GM18498 (cell line): ENCODE measurements at regions not wholly inside any gene's neighbourhood (a gene's known extent, or its start where the extent isn't known, plus 50 kb on each side); places are given as distances from the start of the nearest gene placed in this dataset.
A peak's percentile ranks its signal among the peaks of the same experiment; 100 is the strongest.

ENCODE experiments used
- ATAC-seq: cut with Tn5 transposase; IDR thresholded peaks from one replicate; pipeline ENCODE4 v1.9.1; 2021; ENCODE audit warnings: mild to moderate bottlenecking, moderate library complexity; ENCODE audit not compliant: unreplicated experiment

DNA sequence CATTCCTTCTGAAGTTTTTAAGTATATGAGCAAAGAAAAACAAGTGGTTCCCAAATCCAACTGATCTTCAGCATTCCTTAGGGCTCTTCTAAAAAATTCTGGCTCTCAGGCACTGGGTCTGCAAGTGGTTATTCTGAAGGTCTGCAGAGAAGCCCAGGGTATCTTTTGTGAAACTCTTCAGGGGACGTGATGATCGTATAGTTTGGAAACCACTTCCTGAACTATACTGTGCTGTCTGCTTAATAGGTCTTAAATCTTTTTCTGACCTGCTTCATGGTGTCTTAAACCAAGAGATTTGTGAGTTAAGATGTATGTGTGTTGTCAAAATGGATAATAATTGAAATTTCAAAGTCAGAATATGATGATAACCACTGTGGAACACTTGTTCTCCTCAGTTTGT is 115.5 kb downstream of the LHX9 start:
- no peak for ATAC-seq

DNA sequence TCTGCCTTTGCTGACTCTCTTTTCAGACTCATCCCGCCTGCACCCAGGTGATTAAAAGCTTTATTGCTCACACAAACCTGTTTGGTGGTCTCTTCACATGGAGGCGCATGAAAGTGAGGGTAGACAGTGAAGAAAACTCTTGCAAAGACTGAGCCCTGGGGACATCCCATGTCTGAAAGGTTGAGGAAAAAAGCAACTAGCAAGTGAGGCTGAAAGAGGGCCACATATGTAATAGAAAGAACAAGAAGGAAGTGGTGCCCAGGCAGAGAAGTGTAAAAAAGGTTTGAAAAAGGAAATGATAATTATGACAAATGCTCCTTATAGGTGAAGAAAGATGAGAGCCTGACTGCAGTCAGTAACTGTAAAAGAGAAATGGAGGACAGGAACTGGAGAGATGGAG is 115.9 kb upstream of the NEK7 start:
- ATAC-seq: no peak

DNA sequence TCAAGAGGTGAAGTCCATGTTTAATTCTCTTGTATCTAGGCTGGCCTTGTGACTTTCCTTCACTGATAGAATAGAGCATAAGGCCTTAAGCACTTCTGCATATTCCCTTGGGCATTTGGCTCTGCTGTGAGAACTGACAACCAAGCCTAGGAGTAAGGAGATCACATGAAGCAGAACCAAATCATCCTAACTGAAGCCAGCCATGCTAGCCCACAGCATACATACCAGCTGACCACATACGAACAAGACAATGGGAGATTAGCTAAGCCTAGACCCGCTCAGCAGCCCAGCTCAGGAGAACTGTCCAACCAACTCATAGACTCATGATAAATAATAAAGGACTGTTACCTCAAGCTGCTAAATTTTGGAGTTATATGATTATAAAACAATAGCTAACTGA is 114.6 kb upstream of the NEK7 start:
- ATAC-seq: no peak

DNA sequence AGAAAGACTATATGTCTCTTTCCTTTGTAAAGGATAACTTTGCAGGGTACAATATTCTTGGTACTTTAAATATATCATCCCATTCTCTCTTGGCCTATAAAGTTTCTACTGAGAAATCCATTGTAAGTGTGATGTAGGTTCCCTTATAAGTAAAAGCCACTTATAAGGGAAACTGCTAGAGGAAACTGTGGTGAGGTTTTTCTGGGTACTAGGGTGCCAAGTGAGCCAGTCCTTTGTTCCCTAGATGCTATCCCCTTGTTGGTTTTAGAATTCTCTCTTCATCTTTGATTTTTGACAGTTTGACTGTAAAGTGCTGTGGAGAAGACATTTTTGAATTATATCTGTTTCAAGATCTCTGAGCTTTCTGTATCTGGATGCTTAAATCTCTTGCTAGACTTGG is 108.9 kb upstream of the NEK7 start:
- no peak for ATAC-seq

DNA sequence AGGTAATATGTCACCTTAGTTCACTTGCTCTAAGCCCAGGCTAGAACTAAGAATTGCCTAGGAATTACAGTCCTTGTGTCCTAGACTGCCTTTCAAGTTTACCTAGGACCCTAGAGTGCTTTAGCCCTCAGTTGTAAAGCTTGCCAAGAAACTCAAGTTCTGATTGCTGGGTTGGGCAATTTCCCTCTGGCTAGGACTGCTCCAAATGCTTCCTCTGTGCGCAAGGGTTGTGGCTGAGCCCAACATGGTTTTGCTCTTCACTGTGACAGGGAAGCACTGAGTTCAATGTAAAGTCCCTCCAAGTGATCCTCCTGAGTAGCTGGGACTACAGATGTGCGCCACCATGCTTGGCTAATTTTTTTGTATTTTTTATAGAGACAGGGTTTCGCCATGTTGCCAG is 102.3 kb upstream of the NEK7 start:
- ATAC-seq: no peak

DNA sequence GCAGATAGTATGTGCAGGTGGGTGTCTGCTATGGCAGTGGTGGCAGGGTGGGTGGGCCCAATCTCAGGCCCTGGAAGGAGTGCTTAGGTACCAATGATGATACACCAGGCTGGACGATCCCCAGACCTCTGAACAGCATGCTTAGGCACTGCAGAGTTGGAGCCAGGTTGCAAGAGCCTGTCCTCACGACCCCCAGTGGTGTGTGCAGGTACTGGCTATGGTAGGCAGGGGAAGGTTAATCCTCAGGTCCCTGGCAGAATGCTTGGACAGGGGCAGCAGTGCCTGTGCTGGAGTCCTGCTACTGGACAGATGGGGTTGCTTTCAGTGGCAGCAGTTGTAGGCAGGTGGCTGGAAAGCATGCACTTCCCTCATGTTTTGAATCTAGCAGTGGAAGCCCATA is 100.5 kb upstream of the NEK7 start:
- peak; percentile 65 for ATAC-seq

DNA sequence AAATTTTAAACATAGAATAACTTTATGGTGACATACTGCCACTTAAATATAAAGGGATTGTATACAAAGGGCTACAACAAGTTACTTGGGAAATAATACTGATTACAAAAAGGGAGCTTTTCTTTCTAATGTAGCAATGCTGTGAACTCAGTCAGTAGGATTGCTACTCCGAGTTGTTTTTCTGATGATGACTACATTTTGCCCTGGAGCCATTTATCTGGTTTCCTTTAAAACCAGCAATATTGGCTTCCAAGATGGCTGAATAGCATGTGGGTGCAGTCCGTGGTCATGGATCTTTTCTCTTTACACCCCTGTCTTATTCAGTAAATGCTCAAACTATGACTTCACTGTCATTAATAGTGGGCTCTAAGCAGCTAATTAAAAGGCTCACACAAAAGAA is 92.6 kb upstream of the NEK7 start:
- ATAC-seq: no peak

DNA sequence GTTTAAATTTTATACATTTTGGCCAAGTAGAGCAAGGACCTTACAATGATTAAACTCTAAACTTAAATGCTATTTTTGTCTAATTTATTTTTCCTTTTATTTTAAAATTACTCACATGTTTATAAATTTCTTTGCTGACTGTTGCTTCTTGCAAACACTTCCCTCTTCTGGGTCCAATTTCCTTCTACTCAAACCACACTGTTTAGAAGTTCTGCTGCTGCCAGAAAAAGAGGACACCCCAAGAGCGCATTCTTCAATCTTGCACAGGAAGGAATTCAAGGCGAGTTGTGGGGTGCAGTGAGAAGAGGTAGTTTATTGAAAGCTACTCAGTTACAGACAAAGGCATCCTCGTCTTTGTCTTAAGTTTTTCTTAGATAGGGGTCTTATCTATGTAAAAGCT is 88.5 kb upstream of the NEK7 start:
- no peak for ATAC-seq

DNA sequence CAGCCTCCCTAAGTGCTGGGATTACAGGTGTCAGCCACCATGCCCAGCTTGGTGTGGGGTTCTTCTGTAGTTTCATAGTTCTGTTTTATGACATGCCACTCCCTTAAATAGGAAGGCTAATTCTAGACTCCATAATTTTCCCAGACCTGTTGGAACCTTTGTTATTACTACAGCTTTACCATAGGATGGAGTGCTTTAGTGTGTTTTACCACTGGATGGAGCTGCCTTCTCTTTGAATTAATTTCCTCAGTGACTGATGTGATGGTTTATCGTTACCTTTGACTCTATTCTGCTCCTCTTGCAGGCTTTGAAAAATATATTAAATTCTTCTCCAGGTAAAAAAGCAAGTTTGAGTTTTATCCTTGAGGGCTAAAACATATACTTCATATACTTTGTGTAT is 84.6 kb upstream of the NEK7 start:
- ATAC-seq: no peak

DNA sequence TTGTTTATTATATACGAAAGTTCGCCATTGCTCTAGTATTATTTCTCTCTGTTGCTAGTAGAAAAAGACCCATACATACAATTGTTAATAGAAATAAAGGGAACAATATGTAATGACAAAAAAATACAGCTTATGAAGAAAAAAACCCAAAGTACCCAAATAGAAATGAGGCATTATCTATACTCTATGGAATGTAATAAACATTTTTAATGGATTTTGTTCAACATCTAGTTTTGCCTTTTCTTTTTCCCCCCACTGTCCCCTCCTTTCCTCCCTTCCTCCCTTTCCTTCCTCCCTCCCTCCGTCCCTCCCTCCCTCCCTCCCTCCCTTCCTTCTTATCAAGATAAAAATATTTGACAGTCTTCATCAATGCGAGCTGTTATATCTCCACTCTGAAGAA is 81.5 kb upstream of the NEK7 start:
- ATAC-seq: no peak

DNA sequence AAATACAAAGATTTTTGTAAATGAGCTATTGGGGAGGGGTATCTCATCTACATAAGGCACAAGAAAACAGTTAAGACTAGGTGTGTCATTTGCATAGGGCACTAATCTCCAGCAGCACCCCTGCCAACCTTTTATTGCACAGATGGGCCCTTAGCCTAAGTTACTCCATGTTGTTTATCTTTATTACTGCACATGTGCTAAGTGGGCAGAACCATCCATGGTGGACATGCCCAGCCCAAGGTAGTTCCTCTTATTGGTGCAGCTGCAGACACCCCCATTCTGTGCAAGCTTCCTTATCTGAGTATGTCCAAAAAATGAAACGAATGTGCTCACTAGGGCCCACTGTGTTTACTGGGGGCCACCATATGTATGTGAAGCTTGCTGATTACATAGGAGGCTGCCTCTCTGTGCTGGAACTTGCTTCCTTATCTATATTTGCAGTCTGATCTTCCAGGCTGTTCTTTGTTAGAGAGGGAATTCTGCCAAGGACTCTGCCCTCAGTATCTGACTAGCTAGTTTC is 77.3 kb upstream of the NEK7 start:
- ATAC-seq: no peak

DNA sequence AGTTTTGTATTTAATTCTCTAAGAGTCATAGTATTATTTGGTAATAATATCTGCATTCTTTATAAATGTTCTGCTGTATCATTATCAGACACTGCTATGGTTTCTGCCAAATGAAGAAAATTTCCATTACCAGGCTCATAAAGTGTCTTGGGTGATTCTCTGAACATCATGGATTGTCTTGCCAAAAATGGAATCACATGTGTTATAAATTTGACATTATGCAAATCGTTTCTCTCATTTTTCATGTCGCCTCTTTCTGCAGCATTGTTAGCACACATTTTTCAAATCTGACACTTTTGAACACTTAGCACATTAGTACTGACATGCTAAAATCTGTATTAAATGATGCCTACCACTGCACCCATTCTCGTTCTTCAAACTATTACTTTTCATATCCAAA is 74.2 kb upstream of the NEK7 start:
- ATAC-seq: no peak

DNA sequence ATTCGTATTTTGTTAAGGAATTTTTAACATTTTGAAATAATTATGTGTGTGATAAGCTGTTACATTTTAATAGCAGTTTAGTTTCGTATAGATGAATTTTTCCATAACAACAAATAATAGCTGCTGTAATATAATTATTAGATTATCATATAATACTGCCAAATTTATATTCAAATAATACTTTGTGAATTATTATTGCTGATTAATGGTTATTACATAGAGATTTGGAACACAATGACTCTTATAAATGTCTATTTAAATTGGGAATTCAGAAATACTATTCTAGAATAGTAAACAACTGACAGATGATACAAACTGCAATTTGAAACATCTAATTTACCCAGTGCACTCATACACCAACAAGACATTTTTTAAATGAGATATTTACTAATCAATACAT is 73.2 kb upstream of the NEK7 start:
- no peak for ATAC-seq

DNA sequence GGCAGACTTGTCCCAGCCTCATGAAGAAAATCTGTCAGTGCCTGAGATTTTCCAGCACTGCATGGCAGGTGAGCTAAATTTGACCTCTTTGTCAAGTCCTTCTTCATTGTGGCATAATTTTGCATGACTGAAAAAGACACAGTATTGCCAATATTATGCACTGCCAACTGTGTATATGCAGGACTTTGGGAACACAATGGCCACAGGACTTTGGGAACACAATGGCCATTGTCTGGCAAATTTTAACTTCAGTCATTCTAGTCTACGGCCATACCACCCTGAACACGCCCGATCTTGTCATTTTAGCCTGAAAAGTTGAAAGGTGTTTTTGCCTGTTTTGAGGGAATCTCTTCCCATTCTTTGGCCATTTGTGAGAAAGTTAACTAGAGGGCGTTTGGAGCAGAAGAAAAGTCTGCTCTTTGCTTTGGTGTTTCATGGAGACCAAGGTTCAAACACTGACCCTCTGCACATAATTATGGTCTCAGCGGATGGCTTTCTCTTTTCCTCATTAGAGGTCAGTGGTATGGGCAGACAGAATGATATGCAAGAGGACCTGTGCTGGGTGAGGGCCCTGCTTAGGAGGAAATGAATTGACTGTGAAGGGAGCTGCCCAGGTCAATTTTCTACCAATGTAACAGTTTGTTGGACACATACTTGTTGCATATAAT is 72.4 kb upstream of the NEK7 start:
- no peak for ATAC-seq

DNA sequence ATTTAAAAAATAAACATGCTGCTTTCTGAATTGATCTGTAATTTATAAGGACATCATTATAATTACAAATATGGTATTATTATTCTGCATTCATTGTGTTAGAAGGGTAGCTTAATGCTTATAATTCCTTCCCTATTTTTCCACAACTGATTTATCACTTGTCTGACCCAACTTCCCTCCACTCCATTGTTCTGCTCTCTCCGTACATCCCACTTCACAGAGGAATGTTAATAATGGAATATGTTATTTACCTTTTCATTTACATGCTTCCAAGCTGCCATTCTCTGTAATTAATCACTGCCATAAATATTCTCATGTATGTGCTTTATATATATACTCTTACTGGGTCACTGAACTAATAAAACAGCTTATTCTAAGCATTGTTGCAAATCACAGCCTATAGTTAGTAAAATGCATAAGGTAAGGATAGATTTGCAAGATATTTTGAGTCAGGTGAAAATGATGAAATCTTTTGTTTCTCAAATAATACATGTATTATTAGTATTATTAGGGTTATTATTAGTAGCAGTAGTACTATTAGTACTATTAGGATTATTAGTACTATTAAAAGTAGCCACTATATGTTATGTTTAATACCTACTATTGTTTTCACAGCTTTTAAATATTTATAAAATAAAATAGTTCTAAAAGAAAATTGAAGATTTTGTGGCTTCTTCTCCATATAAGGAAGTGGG is 70.6 kb upstream of the NEK7 start:
- ATAC-seq: no peak

DNA sequence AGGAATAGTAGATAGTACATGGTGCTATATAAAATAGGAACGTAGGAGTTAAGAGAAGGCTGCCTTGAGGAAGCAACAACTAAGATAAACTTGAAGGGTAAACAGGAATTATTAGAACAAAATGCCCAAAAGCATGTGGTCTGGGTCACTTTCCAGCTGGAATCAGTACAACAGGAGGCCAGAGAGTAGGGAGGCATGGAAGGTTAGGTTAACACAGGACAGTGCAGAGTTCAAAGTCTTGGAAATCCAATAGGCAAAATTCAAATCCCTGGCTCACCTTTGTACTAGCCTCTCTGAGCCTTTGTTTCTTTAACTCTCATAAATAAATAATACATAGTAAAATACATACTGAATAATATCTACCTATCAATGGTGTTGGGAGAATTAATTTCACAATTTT is 69.0 kb upstream of the NEK7 start:
- ATAC-seq: no peak

DNA sequence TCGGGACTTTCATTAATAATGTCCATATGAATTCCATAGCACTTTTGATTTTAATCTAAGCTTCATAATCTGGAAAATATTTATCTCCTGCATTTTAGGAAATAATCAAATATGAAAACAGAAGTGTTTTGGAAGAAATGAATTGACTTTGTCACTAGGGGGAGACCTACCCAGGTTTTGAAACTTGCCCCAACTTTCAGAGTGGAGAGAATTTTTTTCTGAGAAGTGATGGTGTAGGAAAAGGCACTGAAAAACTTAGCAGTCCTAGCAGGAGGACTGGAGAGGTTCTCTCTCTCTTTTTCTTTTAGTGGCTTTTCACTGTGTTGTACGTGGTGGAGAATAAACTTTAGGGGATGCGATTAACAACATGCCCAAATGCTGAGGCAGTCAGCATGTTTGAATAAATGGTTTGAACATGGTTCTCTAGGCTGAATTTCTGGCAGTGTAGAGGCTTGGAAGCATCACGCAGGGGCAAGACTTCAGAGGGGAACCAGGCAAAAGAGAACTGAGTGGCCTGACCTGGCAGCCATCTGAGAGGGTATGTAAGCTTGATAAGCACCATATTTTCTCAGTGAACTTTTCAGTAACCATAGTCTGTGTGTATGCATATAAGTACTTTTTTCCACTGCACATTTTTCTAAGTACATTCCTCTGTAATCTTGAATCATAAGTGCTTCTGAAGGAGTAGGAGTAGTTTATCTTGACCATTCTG is 68.3 kb upstream of the NEK7 start:
- ATAC-seq: no peak

DNA sequence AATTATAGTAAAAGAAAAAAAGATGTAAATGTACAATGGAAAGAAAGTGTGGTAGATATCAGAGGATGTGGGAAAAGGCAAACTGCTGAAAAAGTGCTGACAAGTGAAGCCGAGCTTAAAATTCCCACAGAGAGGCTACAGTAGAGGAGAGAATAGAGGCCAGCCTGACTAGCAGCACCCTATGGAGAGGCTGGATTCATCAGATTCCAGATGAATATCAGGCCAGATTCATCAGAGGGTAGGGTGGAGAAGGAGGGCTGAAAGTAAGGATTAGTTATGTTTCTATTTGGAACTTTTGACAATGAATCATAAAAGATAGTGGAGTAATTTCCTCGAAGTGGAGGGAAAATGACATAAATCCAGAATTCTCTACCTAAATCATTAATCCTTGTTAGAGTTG is 60.4 kb upstream of the NEK7 start:
- no peak for ATAC-seq

DNA sequence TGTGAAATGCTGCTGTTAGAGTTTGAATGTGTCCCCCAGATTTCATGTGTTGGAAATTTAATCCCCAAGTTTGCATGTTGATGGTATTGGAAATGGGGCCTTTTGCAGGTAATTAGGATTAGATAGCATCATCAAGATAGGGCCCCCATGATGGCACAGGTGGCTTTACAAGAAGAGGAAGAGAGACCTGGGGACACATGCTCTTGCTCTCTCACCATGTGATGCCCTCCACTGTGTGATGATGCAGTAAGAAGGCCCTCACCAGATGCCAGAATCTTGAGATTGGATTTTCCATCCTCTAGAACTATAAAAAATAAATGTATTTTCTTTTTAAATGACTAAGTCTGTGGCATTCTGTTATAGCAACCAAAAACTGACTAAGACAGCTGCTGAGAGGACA is 57.0 kb upstream of the NEK7 start:
- no peak for ATAC-seq

DNA sequence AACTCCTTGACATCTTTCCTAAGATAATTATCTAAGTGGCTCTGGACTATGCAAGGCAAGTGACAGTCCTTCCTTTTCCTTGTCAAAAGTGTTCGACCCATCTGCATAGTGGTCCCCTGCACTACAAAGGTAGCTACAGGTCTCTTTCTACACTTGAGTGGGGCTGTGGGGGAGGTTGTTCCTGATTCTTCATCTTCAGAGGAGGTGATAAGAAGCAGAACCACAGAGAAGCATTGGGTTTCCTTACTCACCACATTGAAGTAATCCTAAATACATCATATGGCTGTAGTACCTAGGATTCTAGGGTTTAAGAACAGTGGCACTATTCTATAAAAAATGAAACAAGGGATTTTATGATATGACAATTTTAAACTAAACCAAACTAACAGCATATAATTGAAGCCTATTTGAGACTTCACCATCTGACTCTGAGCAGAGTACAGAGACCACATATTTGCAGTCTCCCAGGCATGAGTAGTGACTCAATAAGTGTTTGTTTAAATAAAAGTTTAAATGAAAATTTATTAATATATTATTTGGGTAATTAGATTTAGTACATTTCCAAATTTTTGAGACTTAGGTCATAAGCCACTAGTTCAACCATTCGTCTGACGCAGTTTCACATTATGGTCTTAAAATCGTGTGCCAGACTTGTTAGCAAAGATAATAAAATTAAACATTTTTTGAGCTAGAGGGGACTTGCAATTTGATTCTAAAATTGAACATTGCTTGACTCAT is 54.9 kb upstream of the NEK7 start:
- ATAC-seq: no peak

DNA sequence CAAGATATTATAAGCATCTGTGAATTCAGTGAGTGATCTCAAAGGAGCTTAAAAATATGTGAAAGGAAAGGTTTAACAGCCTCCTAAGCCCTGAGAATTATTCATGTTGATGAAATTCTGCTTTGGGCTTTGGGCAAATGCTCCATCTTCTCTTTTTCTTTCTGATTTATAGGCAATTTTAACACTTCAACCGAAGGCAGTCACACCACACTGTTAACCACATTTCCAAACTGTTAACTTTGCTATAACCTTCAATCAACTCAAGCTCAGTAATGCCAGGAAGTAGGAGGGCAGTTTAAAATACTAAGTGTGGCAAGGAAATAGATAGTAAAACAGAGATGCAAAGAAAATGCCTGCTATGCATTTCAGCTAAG is 54.4 kb upstream of the NEK7 start:
- no peak for ATAC-seq

DNA sequence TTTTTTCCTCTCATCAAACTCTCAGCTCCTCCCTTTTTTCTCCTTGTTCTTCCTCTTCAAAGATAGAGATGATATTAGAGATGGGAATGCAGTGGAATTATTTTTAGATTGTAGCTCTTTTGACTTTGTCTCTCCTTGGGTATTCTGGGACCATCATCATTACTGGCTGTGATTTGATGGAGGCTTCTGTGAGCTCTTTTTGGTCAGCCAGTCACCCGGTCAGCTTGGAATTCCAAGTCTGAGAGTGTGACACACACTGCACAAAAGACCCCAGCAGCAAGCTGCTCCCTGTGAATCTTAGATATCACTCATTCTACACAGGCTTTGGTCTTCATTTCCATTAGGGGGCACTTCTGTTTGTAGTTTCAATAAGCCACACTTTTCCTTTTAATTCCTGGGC is 51.6 kb upstream of the NEK7 start:
- no peak for ATAC-seq
